Ovary (tissue), 7 donors: ENCODE measurements at regions not wholly inside any gene's neighbourhood (a gene's known extent, or its start where the extent isn't known, plus 50 kb on each side); places are given as distances from the start of the nearest gene placed in this dataset.

Experiments used
- DNase-seq, 5 donors: peaks; one replicate each; pipeline ENCODE4 v3.0.0-alpha.2; 2019 to 2020
- H3K27ac ChIP-seq, 2 donors: fragments of 200-600 bp; one replicate each; pipeline versions ENCODE4 v1.5.1 to v1.8.0; 2019 to 2022
- H3K27me3 ChIP-seq: fragments of 200-600 bp; one replicate; pipeline ENCODE4 v1.8.0; 2022
- H3K36me3 ChIP-seq: fragments of 200-600 bp; sonication (generic); one replicate; pipeline ENCODE4 v1.5.1; 2019
- H3K4me1 ChIP-seq: one replicate; pipeline ENCODE4 v1.8.1; 2013; ENCODE audit warnings: mild to moderate bottlenecking, moderate library complexity; ENCODE audit not compliant: insufficient read depth
- H3K4me3 ChIP-seq: fragments of 200-600 bp; sonication (generic); one replicate; pipeline ENCODE4 v1.5.1; 2017
- H3K9me3 ChIP-seq, 2 donors: fragments of 200-600 bp in 1 of 2; sonication (generic) in 1 of 2; one replicate each; pipeline versions ENCODE4 v1.5.1 to v1.8.1; 2013 to 2019; ENCODE audit warnings: mild to moderate bottlenecking in 1 of 2, moderate library complexity in 1 of 2
- EP300 ChIP-seq: sonication (generic); formaldehyde crosslinking; IDR thresholded peaks from one replicate; pipeline ENCODE4 v1.6.1; 2017; ENCODE audit warnings: antibody characterized with exemption
- POLR2A ChIP-seq: fragments of 450-650 bp; IDR thresholded peaks from one replicate; pipeline ENCODE4 v1.6.1; 2017; ENCODE audit warnings: antibody characterized with exemption, mild to moderate bottlenecking, moderate library complexity
- WGBS, 3 donors: extraction: QIAGEN DNeasy Blood & Tissue Kit in 1 of 3; methylation state at CpG; one replicate each; pipeline versions ENCODE4 v1.1.5 to v1.1.7; 2013 to 2017; 5-methylcytosine and 5-hydroxymethylcytosine counted together
- intact Hi-C, 4 donors: fragments of 100-400 bp; cut with DNase I; formaldehyde crosslinking; loops; one replicate each; pipeline versions ENCODE4 v1.11.0 to v1.15.1; 2022 to 2023
- TF ChIP-seq, protein P1 (sequence below), 3 donors: fragments of 450-650 bp in 2 of 3; fragments of 200-600 bp in 1 of 3; IDR thresholded peaks; one replicate each; pipeline versions ENCODE4 v1.5.1 to v1.8.0; 2016 to 2022; ENCODE audit warnings: antibody characterized with exemption in 3 of 3, mild to moderate bottlenecking in 1 of 3
- donor health status: DM: no; HTN: no; CAD: no; lungs with moderate emphysema.
- donor health status: DM: no; HTN: no; CAD: no.
- donor health status: Bipolar disorder and iron deficiency.
- donor health status: DM: no; HTN: no; CAD: no.
- donor health status: DM: yes; HTN: yes; CAD: no.

DNA sequence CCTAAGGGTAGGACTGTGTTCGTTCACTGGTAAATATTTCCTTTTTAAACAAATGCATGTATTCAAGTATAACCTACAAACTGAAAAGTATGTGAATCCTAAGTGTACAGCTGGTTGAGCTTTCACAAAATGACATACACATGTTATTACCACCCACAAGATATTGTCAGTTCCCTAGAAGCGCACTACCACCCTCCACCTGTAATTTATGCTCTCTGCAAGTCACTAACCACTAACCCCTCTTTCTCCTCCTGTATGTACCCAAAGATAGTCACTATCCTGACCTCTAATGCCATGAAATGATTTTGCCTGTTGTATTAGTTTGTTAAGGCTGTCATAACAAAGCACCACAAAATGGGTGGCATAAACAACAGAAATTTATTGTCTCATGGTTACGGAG is 82.8 kb upstream of the CHODL start:
- DNase-seq = no peak
- Histone ChIP-seq H3K36me3 (no peaks in the 10 kb centered on the region), H3K27me3 (no peaks in the 10 kb centered on the region), H3K9me3 (no peaks in the 10 kb centered on the region), H3K4me1 (no peaks in the 10 kb centered on the region), H3K27ac (no peak overlapping the region), H3K4me3 (no peak overlapping the region)
- WGBS, 3 donors = 94 to 95% (median 95%) methylated on average over 3 of the region's 3 CpGs
- intact Hi-C loops = no loop called here
- TF ChIP-seq, protein P1, sequence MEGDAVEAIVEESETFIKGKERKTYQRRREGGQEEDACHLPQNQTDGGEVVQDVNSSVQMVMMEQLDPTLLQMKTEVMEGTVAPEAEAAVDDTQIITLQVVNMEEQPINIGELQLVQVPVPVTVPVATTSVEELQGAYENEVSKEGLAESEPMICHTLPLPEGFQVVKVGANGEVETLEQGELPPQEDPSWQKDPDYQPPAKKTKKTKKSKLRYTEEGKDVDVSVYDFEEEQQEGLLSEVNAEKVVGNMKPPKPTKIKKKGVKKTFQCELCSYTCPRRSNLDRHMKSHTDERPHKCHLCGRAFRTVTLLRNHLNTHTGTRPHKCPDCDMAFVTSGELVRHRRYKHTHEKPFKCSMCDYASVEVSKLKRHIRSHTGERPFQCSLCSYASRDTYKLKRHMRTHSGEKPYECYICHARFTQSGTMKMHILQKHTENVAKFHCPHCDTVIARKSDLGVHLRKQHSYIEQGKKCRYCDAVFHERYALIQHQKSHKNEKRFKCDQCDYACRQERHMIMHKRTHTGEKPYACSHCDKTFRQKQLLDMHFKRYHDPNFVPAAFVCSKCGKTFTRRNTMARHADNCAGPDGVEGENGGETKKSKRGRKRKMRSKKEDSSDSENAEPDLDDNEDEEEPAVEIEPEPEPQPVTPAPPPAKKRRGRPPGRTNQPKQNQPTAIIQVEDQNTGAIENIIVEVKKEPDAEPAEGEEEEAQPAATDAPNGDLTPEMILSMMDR (IDR thresholded peaks at IDR 0.05) = no peak
- no peak for TF ChIP-seq POLR2A
- no peak for TF ChIP-seq EP300

DNA sequence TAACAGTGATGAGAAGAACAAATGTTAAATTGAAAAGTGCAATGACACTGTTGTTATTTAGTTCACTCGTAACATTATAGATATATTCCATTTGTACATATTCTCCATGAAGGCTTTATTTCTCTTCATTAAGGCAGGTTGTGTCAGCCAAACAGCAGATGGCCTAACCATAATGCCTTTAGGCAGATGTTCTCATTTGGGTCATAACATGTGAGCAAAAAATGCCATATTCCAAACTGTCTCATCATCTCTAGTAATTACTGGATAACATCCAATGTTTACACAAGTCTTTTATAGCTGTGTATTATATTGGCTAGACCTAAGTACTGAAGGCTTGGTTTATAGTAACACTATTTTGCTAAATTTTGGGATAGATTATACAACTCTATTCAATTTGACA is 87.2 kb upstream of the CHODL start:
- no peaks in the 10 kb centered on the region for H3K9me3 ChIP-seq
- TF ChIP-seq, protein P1 (IDR thresholded peaks at IDR 0.05) = no peak
- TF ChIP-seq POLR2A = no peak
- TF ChIP-seq EP300 = no peak
- no peaks in the 10 kb centered on the region for H3K4me1 ChIP-seq
- DNase-seq = no peak
- intact Hi-C loops = no loop called here
- H3K4me3 ChIP-seq = no peak overlapping the region
- H3K27me3 ChIP-seq = no peaks in the 10 kb centered on the region
- WGBS, 3 donors = 84 to 93% (median 88%) methylated on average over 1 of the region's 1 CpG
- H3K27ac ChIP-seq = no peak overlapping the region
- H3K36me3 ChIP-seq = no peaks in the 10 kb centered on the region

DNA sequence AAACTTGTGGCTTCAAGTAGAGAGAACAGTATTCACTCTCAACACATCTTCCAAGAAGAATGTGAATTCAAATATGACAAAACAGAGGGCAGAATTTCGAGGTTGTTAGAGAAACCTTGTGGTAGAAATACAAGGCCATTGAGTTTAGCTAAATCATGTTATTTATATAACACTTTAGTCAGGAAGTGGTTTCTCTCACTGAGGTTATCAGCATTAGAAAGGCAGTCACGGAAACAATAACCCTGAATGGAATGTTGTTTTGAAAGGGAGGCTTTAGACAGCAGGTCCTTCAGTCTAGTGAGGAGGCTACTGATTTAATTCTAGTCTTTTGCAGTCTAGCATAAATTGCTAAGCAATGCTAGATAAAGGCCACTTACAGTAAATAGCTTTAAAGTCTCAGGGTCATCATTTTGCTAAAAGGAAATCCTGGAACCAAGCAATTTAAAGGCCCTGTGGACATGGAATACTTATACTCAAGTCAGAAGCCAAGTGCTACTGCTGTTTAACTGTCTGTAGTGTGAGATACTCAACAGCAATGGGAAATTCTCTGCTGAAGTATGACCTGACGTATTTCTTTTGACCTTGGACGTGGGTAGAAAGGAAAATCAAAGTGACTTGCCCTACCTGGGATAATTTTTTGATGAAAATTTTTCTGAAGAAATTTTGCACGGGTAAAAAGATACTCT is 89.0 kb upstream of the CHODL start:
- Histone ChIP-seq H3K4me1 (no peaks in the 10 kb centered on the region), H3K9me3 (no peaks in the 10 kb centered on the region), H3K27me3 (no peaks in the 10 kb centered on the region), H3K4me3 (no peak overlapping the region), H3K36me3 (no peaks in the 10 kb centered on the region), H3K27ac (no peak overlapping the region)
- DNase-seq = no peak
- TF ChIP-seq, protein P1 (IDR thresholded peaks at IDR 0.05) = no peak
- TF ChIP-seq POLR2A (no peak), EP300 (no peak)
- WGBS, 3 donors = 16 to 39% (median 21%) methylated on average over 5 of the region's 5 CpGs
- intact Hi-C loops = no loop called here

DNA sequence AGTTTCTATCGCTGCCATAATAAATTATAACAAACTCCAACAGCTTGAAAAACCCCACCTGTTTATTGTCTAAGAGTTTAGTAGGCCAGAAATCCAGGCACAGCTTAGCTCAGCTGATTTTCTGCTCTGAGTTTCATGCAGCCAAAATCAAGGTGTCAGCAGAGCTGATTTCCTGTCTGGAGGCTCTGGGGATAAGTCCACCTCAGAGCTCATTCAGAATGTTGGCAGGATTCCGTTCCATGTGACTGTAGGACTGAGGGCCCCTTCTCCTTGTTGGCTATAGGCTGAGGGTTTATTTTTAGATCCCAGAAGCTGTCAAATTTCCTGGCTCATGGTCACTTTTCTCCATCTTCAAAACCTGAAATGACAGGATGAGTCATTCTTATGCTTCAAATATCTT is 91.6 kb upstream of the CHODL start:
- no peak for TF ChIP-seq EP300
- TF ChIP-seq, protein P1 (IDR thresholded peaks at IDR 0.05) = no peak
- TF ChIP-seq POLR2A = no peak
- Histone ChIP-seq H3K27me3 (no peaks in the 10 kb centered on the region), H3K36me3 (no peaks in the 10 kb centered on the region), H3K4me1 (no peaks in the 10 kb centered on the region), H3K9me3 (no peaks in the 10 kb centered on the region), H3K27ac (no peak overlapping the region), H3K4me3 (no peak overlapping the region)
- DNase-seq = no peak
- intact Hi-C loops = no loop called here
- 89 to 94% (median 93%) methylated on average over 2 of the region's 2 CpGs for WGBS, 3 donors
